ENCODE measurements at regions not wholly inside any gene's neighbourhood (a gene's known extent, or its start where the extent isn't known, plus 50 kb on each side); places are given as distances from the start of the nearest gene placed in this dataset.

GRCh38 chr3:68148447-68148846 lies 494.0 kb upstream of the SUCLG2 start:
- no peak overlapping the region for H3K27ac ChIP-seq (ENCODE audit: low read depth in 2 of 2, low read length in 1 of 2)
- H3K9ac ChIP-seq, result no peak overlapping the region
- no peak overlapping the region for H3K4me3 ChIP-seq (ENCODE audit: low read depth in 2 of 2, low read length in 1 of 2)
- no peaks in the 10 kb centered on the region for H3F3A ChIP-seq (replicated peaks; ENCODE audit: insufficient read depth)
- H3K79me2 ChIP-seq (ENCODE audit: insufficient read depth), result no peaks in the 10 kb centered on the region
- ChIA-PET CTCF (no interaction called here), POLR2A (no interaction called here)
- no peaks in the 10 kb centered on the region for H3K4me1 ChIP-seq (ENCODE audit: control insufficient read depth in 1 of 2, insufficient read depth in 2 of 2, low read depth in 1 of 2, low read length in 1 of 2)
- no peaks in the 10 kb centered on the region for H3K36me3 ChIP-seq (replicated peaks in 1 of 2; ENCODE audit: control insufficient read depth in 1 of 2, insufficient read depth in 2 of 2, low read length in 1 of 2)
- no peak for DNase-seq
- no peak overlapping the region for H3K4me2 ChIP-seq
- H3K27me3 ChIP-seq (ENCODE audit: insufficient read depth), result no peaks in the 10 kb centered on the region
- H3K9me2 ChIP-seq, result no peaks in the 10 kb centered on the region
- no peak overlapping the region for H2AFZ ChIP-seq (ENCODE audit: low read depth)
- H3K9me3 ChIP-seq, result peaks cover 5% of the 10 kb centered on the region; the same call in 1 of the 2 replicates
- WGBS (ENCODE audit: low lambda C conversion rate), result 9% methylated on average over 5 of the region's 5 CpGs
- no peak for TF ChIP-seq FOXM1 (IDR thresholded peaks at IDR 0.05; ENCODE audit: low read depth)
- no peak for TF ChIP-seq ZBTB33 (IDR thresholded peaks at IDR 0.05; ENCODE audit: borderline replicate concordance, low read depth)
- no peak for TF ChIP-seq NFIC (IDR thresholded peaks at IDR 0.05; ENCODE audit: borderline replicate concordance)
- no peak for TF ChIP-seq FOXJ3 (CRISPR knock-in tag; IDR thresholded peaks at IDR 0.05)
- TF ChIP-seq PBX3 (IDR thresholded peaks at IDR 0.05), result no peak
- TF ChIP-seq RCOR1 (IDR thresholded peaks at IDR 0.05; ENCODE audit: low read length), result no peak
- TF ChIP-seq IRF3 (IDR thresholded peaks at IDR 0.05; ENCODE audit: low read depth, low read length), result no peak
- TF ChIP-seq GABPA (IDR thresholded peaks at IDR 0.05; ENCODE audit: low read depth), result no peak
- TF ChIP-seq TEAD4 (IDR thresholded peaks at IDR 0.05; ENCODE audit: borderline replicate concordance, insufficient read depth), result no peak
- TF ChIP-seq MEF2A (IDR thresholded peaks at IDR 0.05; ENCODE audit: borderline replicate concordance, low read depth), result no peak
- TF ChIP-seq RXRA (IDR thresholded peaks at IDR 0.05; ENCODE audit: borderline replicate concordance, low read depth), result no peak
- H4K20me1 ChIP-seq (ENCODE audit: insufficient read depth), result no peaks in the 10 kb centered on the region

- TF ChIP-seq CHD2 (IDR thresholded peaks at IDR 0.05; ENCODE audit: low read length, partially characterized antibody), result no peak
- TF ChIP-seq IRF3 (IDR thresholded peaks at IDR 0.05; ENCODE audit: low read depth, low read length), result no peak
- no peak for TF ChIP-seq RAD21 (IDR thresholded peaks at IDR 0.05; ENCODE audit: low read length)
- POLR2A ChIA-PET, result no interaction called here
- 0% methylated on average over 2 of the region's 2 CpGs for WGBS (ENCODE audit: low lambda C conversion rate)
These were observed 488.0 kb upstream of the SUCLG2 start for GRCh38 chr3:68142441-68142840.

More at GRCh38 chr3:68142441-68142840, 488.0 kb upstream of the SUCLG2 start:
- no peak for DNase-seq
- Histone ChIP-seq H4K20me1 (ENCODE audit: insufficient read depth) (no peaks in the 10 kb centered on the region), H3K4me2 (no peak overlapping the region), H3K9me2 (no peaks in the 10 kb centered on the region), H3K27ac (ENCODE audit: low read depth in 2 of 2, low read length in 1 of 2) (no peak overlapping the region), H3K4me3 (ENCODE audit: low read depth in 2 of 2, low read length in 1 of 2) (no peak overlapping the region), H3K4me1 (ENCODE audit: control insufficient read depth in 1 of 2, insufficient read depth in 2 of 2, low read depth in 1 of 2, low read length in 1 of 2) (no peaks in the 10 kb centered on the region), H3F3A (replicated peaks; ENCODE audit: insufficient read depth) (no peaks in the 10 kb centered on the region), H3K9ac (no peak overlapping the region), H3K9me3 (no peaks in the 10 kb centered on the region), H3K79me2 (ENCODE audit: insufficient read depth) (no peaks in the 10 kb centered on the region), H3K36me3 (replicated peaks in 1 of 2; ENCODE audit: control insufficient read depth in 1 of 2, insufficient read depth in 2 of 2, low read length in 1 of 2) (no peaks in the 10 kb centered on the region), H2AFZ (ENCODE audit: low read depth) (no peak overlapping the region), H3K27me3 (ENCODE audit: insufficient read depth) (no peaks in the 10 kb centered on the region)
- CTCF ChIA-PET, result interaction anchor here (0.6 kb wide), 1 partner anchor 15 kb away, joined by 3 read pairs; no protein-coding TSS in a partner anchor
